Osteoblast (primary cell): ENCODE measurements at regions not wholly inside any gene's neighbourhood (a gene's known extent, or its start where the extent isn't known, plus 50 kb on each side); places are given as distances from the start of the nearest gene placed in this dataset.

Source experiments
- DNase-seq: peaks from one replicate; pipeline ENCODE4 v3.0.0; 2011; ENCODE audit warnings: low spot score, mixed read lengths; ENCODE audit not compliant: insufficient read length; ENCODE audit errors: missing footprints
- H2AFZ ChIP-seq: 2 replicates; pipeline ENCODE4 v1.6.0; 2011; ENCODE audit warnings: mild to moderate bottlenecking, low read length
- H3K27ac ChIP-seq: 2 replicates; pipeline ENCODE4 v1.5.1; 2011; ENCODE audit warnings: mild to moderate bottlenecking, low read depth, low read length, moderate library complexity
- H3K27me3 ChIP-seq: 2 replicates; pipeline ENCODE4 v1.6.0; 2012; ENCODE audit warnings: mild to moderate bottlenecking, control low read depth, inconsistent platforms, low read length, moderate library complexity; ENCODE audit not compliant: insufficient read depth
- H3K36me3 ChIP-seq: 2 replicates; pipeline ENCODE4 v1.5.1; 2011; ENCODE audit warnings: mild to moderate bottlenecking, low read length, control low read depth, moderate library complexity; ENCODE audit not compliant: insufficient read depth
- H3K4me1 ChIP-seq: 2 replicates; pipeline ENCODE4 v1.5.1; 2011; ENCODE audit warnings: mild to moderate bottlenecking, low read length, control low read depth, moderate library complexity; ENCODE audit not compliant: insufficient read depth
- H3K4me2 ChIP-seq: 2 replicates; pipeline ENCODE4 v1.6.0; 2011; ENCODE audit warnings: mild to moderate bottlenecking, low read length; ENCODE audit not compliant: insufficient read depth
- H3K4me3 ChIP-seq: fragments of 200-600 bp; sonication (generic); 3 replicates; pipeline ENCODE4 v1.5.1; 2012; ENCODE audit warnings: mild to moderate bottlenecking, low read length, inconsistent platforms; ENCODE audit not compliant: insufficient read depth
- H3K79me2 ChIP-seq: 2 replicates; pipeline ENCODE4 v1.6.0; 2012; ENCODE audit warnings: mild to moderate bottlenecking, low read length, control low read depth, inconsistent platforms; ENCODE audit not compliant: insufficient read depth
- H3K9me3 ChIP-seq: 2 replicates; pipeline ENCODE4 v1.5.1; 2011; ENCODE audit warnings: low read depth, low read length, control low read depth
- H4K20me1 ChIP-seq: 2 replicates; pipeline ENCODE4 v1.6.0; 2012; ENCODE audit warnings: mild to moderate bottlenecking, low read length, control low read depth; ENCODE audit not compliant: insufficient read depth
- CTCF ChIP-seq: IDR thresholded peaks from 2 replicates; pipeline ENCODE4 v1.5.1; 2011; ENCODE audit warnings: mild to moderate bottlenecking, low read depth, low read length, moderate library complexity; ENCODE audit errors: extremely low read depth

- Histone ChIP-seq H2AFZ (no peak overlapping the region), H3K4me1 (no peaks in the 10 kb centered on the region), H3K4me3 (no peak overlapping the region), H3K9me3 (peaks cover 5% of the 10 kb centered on the region), H3K36me3 (no peaks in the 10 kb centered on the region), H3K79me2 (no peaks in the 10 kb centered on the region), H3K27me3 (no peaks in the 10 kb centered on the region), H3K4me2 (no peak overlapping the region), H3K27ac (no peak overlapping the region), H4K20me1 (no peaks in the 10 kb centered on the region)
- no peak for DNase-seq
- TF ChIP-seq CTCF: no peak
Measured at GRCh38 chr14:82872494-82872893, 1338.8 kb upstream of the SEL1L start.

GRCh38 chr14:82878951-82879350 is 1345.3 kb upstream of the SEL1L start:
- H3K36me3 ChIP-seq: no peaks in the 10 kb centered on the region
- no peaks in the 10 kb centered on the region for H3K27me3 ChIP-seq
- H3K4me2 ChIP-seq: no peak overlapping the region
- no peaks in the 10 kb centered on the region for H3K79me2 ChIP-seq
- no peak overlapping the region for H3K4me3 ChIP-seq
- no peak overlapping the region for H3K27ac ChIP-seq
- DNase-seq: no peak
- no peak overlapping the region for H2AFZ ChIP-seq
- peaks cover 8% of the 10 kb centered on the region for H3K9me3 ChIP-seq
- TF ChIP-seq CTCF: no peak
- no peaks in the 10 kb centered on the region for H3K4me1 ChIP-seq
- no peaks in the 10 kb centered on the region for H4K20me1 ChIP-seq

GRCh38 chr14:82879949-82880535 is 1346.4 kb upstream of the SEL1L start:
- no peak for TF ChIP-seq CTCF
- Histone ChIP-seq H3K27me3 (no peaks in the 10 kb centered on the region), H2AFZ (no peak overlapping the region), H3K27ac (no peak overlapping the region), H3K4me3 (no peak overlapping the region), H3K4me2 (no peak overlapping the region), H3K4me1 (no peaks in the 10 kb centered on the region), H4K20me1 (no peaks in the 10 kb centered on the region), H3K36me3 (no peaks in the 10 kb centered on the region), H3K79me2 (no peaks in the 10 kb centered on the region), H3K9me3 (peaks cover 8% of the 10 kb centered on the region)
- no peak for DNase-seq

- Histone ChIP-seq H2AFZ (no peak overlapping the region), H3K4me2 (no peak overlapping the region), H3K27ac (no peak overlapping the region)
Measured at GRCh38 chr14:82886670-82887069, 1353.0 kb upstream of the SEL1L start.

More at GRCh38 chr14:82886670-82887069, 1353.0 kb upstream of the SEL1L start:
- Histone ChIP-seq H3K4me1 (no peaks in the 10 kb centered on the region), H3K9me3 (no peaks in the 10 kb centered on the region), H3K4me3 (no peak overlapping the region), H3K79me2 (no peaks in the 10 kb centered on the region), H4K20me1 (no peaks in the 10 kb centered on the region), H3K36me3 (no peaks in the 10 kb centered on the region), H3K27me3 (no peaks in the 10 kb centered on the region)
- no peak for TF ChIP-seq CTCF
- no peak for DNase-seq
